Testis (tissue), 2 donors: ENCODE measurements at regions not wholly inside any gene's neighbourhood (a gene's known extent, or its start where the extent isn't known, plus 50 kb on each side); places are given as distances from the start of the nearest gene placed in this dataset.
A peak's percentile ranks its signal among the peaks of the same experiment; 100 is the strongest.

Source experiments
- DNase-seq: peaks from one replicate; pipeline ENCODE4 v3.0.0-alpha.2; 2019
- H3K27ac ChIP-seq, 2 donors: fragments of 200-600 bp; sonication (generic); one replicate each; pipeline ENCODE4 v1.5.1; 2019
- H3K27me3 ChIP-seq: fragments of 200-600 bp; sonication (generic); one replicate; pipeline ENCODE4 v1.5.1; 2019
- H3K36me3 ChIP-seq: fragments of 200-600 bp; sonication (generic); one replicate; pipeline ENCODE4 v1.5.1; 2017; ENCODE audit warnings: low read depth; ENCODE audit errors: missing control alignments
- H3K4me1 ChIP-seq: fragments of 200-600 bp; sonication (generic); one replicate; pipeline ENCODE4 v1.5.1; 2019
- H3K4me3 ChIP-seq, 2 donors: fragments of 200-600 bp; sonication (generic); one replicate each; pipeline ENCODE4 v1.5.1; 2017 to 2019
- H3K9me3 ChIP-seq: fragments of 200-600 bp; sonication (generic); one replicate; pipeline ENCODE4 v1.5.1; 2017
- POLR2A ChIP-seq: fragments of 450-650 bp; IDR thresholded peaks from one replicate; pipeline ENCODE4 v1.6.1; 2017; ENCODE audit warnings: antibody characterized with exemption, mild to moderate bottlenecking, moderate library complexity
- WGBS, 2 donors: methylation state at CpG; one replicate each; pipeline ENCODE4 v1.1.5; 2018; 5-methylcytosine and 5-hydroxymethylcytosine counted together
- intact Hi-C: fragments of 100-400 bp; cut with DNase I; formaldehyde crosslinking; loops from one replicate; pipeline ENCODE4 v1.15.1; 2023; ENCODE audit warnings: low total_unique reads
- TF ChIP-seq, protein P1 (sequence below), 3 experiments: fragments of 450-650 bp in 2 of 3; fragments of 200-600 bp in 1 of 3; sonication (generic) in 1 of 3; IDR thresholded peaks; one replicate each; pipeline ENCODE4 v1.5.1; 2016 to 2019; ENCODE audit warnings: antibody characterized with exemption in 3 of 3, mild to moderate bottlenecking in 2 of 3, moderate library complexity in 1 of 3

DNA sequence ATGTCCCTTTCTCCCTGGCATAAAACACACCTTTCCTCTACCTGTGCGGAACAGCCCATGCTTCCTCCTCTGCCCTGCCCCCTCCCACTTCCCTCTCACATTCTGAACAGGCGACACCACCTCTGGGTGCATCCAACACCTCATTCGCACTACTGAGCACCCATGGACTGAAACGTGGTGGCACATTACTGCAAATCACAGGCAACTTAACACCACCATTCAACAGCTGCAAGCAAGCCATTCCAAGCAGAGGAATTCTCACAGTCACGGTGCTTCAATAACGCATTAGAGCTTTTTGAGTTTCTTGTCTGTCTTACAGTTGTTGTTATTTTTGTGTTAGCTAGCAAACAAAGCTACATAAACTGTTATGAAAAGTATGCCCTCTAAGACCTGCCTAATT lies 298.2 kb upstream of the TAS2R1 start:
- TF ChIP-seq, protein P1, sequence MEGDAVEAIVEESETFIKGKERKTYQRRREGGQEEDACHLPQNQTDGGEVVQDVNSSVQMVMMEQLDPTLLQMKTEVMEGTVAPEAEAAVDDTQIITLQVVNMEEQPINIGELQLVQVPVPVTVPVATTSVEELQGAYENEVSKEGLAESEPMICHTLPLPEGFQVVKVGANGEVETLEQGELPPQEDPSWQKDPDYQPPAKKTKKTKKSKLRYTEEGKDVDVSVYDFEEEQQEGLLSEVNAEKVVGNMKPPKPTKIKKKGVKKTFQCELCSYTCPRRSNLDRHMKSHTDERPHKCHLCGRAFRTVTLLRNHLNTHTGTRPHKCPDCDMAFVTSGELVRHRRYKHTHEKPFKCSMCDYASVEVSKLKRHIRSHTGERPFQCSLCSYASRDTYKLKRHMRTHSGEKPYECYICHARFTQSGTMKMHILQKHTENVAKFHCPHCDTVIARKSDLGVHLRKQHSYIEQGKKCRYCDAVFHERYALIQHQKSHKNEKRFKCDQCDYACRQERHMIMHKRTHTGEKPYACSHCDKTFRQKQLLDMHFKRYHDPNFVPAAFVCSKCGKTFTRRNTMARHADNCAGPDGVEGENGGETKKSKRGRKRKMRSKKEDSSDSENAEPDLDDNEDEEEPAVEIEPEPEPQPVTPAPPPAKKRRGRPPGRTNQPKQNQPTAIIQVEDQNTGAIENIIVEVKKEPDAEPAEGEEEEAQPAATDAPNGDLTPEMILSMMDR (IDR thresholded peaks at IDR 0.05) = no peak
- no peak for TF ChIP-seq POLR2A
- no peak overlapping the region for H3K4me3 ChIP-seq
- intact Hi-C loops = no loop called here
- H3K27ac ChIP-seq = no peak overlapping the region
- no peaks in the 10 kb centered on the region for H3K9me3 ChIP-seq
- no peaks in the 10 kb centered on the region for H3K4me1 ChIP-seq
- H3K27me3 ChIP-seq = no peaks in the 10 kb centered on the region
- 58 to 62% methylated on average over 6 of the region's 6 CpGs for WGBS, 2 donors
- no peak for DNase-seq
- no peaks in the 10 kb centered on the region for H3K36me3 ChIP-seq

DNA sequence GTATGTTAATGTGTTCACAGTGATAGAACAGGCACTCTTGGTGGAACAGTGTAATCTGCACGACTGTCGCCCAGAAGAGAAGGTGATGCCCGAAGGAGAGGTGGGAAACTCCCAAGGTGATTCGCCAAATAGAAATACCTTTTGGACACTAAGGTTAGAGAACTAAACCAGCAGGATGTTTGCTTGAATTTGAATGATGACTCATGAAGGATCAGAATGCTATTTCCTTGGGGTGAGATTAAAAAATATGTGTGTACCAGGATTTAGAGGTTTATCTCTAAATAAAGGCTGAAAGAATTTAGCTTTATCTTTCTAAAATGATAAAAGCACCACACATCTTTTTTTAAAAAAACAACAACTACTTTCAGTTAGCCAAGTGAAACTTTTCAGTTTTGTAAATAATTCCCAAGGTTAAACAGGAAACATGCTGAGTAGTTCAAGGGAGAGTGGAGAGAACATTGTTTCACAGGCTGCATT lies 297.4 kb upstream of the TAS2R1 start:
- intact Hi-C loops = no loop called here
- WGBS, 2 donors = 41 to 48% methylated on average over 4 of the region's 4 CpGs
- no peak for DNase-seq
- Histone ChIP-seq H3K27me3 (no peaks in the 10 kb centered on the region), H3K4me1 (no peaks in the 10 kb centered on the region), H3K4me3 (no peak overlapping the region), H3K27ac (no peak overlapping the region), H3K9me3 (no peaks in the 10 kb centered on the region), H3K36me3 (no peaks in the 10 kb centered on the region)
- TF ChIP-seq, protein P1 (IDR thresholded peaks at IDR 0.05) = no peak
- no peak for TF ChIP-seq POLR2A

DNA sequence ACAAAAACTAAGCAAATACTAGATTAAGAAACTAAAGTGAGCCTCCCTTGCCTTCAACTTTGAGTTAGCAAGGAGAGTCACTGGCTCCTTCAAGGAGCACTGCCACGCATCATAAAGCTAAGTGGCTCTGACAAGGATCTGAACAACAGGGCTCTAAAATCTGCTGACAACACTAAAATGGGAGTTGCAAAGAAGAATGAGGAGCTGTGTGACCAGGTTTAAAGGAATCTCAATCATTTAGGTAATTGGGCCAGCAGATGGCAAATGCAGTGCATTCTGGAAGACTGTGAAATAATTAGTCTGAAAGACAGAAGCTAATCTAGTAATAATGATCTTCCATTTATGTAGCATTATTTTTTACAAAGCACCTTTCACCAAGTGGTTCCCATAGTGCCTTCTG lies 297.0 kb upstream of the TAS2R1 start:
- 64 to 83% methylated on average over 1 of the region's 1 CpG for WGBS, 2 donors
- no peaks in the 10 kb centered on the region for H3K9me3 ChIP-seq
- DNase-seq = no peak
- H3K27ac ChIP-seq = no peak overlapping the region
- no peaks in the 10 kb centered on the region for H3K4me1 ChIP-seq
- H3K4me3 ChIP-seq = no peak overlapping the region
- no peaks in the 10 kb centered on the region for H3K27me3 ChIP-seq
- no peak for TF ChIP-seq POLR2A
- TF ChIP-seq, protein P1 (IDR thresholded peaks at IDR 0.05) = no peak
- H3K36me3 ChIP-seq = no peaks in the 10 kb centered on the region
- intact Hi-C loops = no loop called here

DNA sequence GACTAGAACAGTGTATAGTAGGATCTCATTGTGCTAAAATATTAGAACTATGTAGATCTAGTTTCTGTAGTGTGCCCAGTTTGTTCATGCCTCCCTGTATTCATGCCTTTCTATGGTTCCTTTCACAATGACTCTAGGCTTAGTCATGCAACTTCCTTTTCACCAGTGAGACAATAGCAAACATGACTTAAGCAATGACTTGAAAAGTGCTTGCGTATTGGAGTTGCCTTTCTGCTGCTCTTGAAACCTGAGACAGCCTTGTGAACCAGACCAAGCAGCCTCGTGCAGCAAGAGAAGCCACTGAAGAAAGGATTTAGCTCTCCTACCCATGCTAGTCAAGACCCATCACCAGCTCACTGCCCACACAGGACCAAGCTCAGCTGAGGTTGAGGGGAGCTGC lies 294.5 kb upstream of the TAS2R1 start:
- no peak for DNase-seq
- TF ChIP-seq POLR2A = no peak
- TF ChIP-seq, protein P1 (IDR thresholded peaks at IDR 0.05) = no peak
- no peak overlapping the region for H3K27ac ChIP-seq
- no peaks in the 10 kb centered on the region for H3K9me3 ChIP-seq
- intact Hi-C loops = no loop called here
- no peak overlapping the region for H3K4me3 ChIP-seq
- no peaks in the 10 kb centered on the region for H3K4me1 ChIP-seq
- WGBS, 2 donors = 69 to 80% methylated on average over 2 of the region's 2 CpGs
- no peaks in the 10 kb centered on the region for H3K27me3 ChIP-seq
- H3K36me3 ChIP-seq = no peaks in the 10 kb centered on the region

DNA sequence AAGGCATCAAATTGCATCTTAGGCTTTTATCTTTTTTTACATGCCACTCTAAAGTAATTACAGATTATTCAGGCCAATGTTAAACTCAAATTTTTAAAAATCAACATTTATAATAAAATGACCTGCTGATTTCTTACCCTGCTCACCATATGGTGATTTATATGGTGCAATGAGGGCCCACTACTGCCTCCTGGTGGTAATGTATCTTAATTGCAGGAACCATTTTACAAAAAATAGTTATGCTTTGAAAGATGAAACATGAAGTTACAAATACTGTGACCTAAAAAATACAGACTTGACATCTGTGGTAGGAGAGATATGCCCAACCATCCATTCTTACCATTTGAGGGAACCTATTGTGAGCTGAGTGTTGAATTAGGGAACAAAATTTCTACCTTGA lies 292.6 kb upstream of the TAS2R1 start:
- Histone ChIP-seq H3K36me3 (no peaks in the 10 kb centered on the region), H3K4me3 (no peak overlapping the region), H3K9me3 (no peaks in the 10 kb centered on the region), H3K27ac (no peak overlapping the region), H3K4me1 (no peaks in the 10 kb centered on the region), H3K27me3 (no peaks in the 10 kb centered on the region)
- TF ChIP-seq, protein P1 (IDR thresholded peaks at IDR 0.05) = peak in 1 of 3 experiments; percentile 39
- no peak for TF ChIP-seq POLR2A
- intact Hi-C loops = no loop called here
- DNase-seq = no peak
